ENCODE measurements at regions not wholly inside any gene's neighbourhood (a gene's known extent, or its start where the extent isn't known, plus 50 kb on each side); places are given as distances from the start of the nearest gene placed in this dataset.
"Not testable (repeated sequence)": the region's sequence is repeated elsewhere in the genome, so short reads cannot be mapped to it uniquely, and the experiment has no call there.

DNA sequence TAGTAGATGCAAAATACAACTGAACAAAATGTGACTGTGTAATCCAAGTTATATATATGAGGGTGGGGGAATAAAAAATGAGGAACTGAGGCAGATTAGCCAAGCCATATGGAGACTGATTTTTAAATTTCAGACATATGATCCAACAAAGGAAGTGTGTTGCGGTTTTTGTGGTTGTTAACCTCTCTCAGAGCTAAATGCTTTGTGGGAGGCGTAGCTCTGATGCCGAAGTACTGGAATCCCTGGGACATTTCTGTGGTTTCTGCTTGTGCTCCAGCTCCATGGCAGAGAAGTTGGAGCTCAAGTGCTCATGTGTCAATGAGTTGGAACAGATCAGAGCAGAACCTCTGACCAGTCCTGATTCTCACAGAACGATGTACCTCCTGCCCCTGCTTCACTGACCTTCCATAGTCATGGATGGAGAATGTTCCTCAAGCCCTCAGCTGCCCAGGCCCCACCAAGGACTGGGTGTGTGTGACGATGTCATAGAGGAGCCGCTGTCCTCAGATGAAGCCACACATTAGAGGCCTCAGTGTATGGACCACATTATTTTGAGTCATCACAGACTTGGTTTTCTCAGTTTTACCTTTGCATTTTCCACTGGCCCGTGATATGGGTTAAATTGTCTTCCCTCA, 107.6 kb downstream of the SOX1 start:
- no peak for DNase-seq

DNA sequence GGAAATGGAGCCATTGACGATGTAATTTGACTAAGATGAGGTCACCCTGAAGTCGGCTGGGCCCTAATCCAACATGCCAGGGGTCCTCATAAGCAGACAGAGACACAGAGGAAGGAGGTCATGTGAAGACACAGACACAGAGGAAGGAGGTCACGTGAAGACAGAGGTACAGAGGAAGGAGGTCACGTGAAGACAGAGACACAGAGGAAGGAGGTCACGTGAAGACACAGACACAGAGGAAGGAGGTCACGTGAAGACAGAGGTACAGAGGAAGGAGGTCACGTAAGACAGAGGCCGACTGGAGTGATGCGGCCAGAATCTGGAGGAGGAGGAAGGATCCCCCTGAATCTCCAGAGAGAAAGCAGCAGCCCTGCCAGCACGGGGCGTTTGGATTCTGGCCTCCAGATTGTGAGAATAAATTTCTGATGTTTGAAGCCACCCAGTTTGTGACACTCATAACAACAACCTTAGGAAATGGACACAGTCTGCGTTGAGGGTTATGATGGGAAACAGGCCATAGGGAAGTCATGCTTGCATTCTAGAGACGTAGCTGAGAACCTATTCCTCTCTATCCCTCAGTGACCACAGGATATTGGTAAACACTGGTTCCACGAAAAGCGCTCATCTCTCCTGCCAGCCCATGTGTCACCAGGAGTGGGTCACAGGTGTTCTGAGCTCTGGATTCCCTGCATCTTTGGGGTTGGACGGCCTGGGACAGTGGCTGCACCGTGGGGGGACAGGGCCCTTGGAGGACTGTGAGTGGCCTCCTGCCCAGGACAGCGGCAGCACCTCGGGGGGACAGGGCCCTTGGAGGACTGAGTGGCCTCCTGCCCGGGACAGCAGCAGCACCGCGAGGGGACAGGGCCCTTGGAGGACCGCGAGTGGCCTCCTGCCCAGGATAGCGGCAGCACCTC, 108.5 kb downstream of the SOX1 start:
- DNase-seq = no peak

DNA sequence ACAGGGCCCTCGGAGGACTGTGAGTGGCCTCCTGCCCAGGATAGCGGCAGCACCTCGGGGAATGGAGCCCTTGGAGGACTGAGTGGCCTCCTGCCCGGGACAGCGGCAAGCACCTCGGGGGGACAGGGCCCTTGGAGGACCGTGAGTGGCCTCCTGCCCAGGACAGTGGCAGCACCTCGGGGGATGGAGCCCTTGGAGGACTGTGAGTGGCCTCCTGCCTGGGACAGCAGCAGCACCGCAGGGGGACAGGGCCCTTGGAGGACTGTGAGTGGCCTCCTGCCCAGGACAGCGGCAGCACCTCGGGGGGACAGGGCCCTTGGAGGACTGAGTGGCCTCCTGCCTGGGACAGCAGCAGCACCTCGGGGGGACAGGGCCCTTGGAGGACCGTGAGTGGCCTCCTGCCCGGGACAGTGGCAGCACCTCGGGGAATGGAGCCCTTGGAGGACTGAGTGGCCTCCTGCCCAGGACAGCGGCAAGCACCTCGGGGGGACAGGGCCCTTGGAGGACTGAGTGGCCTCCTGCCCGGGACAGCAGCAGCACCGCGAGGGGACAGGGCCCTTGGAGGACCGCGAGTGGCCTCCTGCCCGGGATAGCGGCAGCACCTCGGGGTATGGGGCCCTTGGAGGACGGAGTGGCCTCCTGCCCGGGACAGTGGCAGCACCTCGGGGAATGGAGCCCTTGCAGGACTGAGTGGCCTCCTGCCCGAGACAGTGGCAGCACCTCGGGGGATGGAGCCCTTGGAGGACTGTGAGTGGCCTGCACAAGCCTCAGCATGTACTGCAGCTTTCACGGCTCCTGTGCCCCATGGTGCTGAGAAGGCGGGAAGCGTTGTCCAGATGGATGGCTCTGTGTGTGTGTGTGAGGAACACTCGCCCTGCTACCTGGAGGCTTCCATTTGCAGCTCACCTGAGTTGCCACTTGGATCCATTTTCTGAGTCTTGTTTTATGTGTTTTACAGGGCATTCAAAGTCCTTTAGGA, 109.5 kb downstream of the SOX1 start:
- not testable (repeated sequence) for DNase-seq

DNA sequence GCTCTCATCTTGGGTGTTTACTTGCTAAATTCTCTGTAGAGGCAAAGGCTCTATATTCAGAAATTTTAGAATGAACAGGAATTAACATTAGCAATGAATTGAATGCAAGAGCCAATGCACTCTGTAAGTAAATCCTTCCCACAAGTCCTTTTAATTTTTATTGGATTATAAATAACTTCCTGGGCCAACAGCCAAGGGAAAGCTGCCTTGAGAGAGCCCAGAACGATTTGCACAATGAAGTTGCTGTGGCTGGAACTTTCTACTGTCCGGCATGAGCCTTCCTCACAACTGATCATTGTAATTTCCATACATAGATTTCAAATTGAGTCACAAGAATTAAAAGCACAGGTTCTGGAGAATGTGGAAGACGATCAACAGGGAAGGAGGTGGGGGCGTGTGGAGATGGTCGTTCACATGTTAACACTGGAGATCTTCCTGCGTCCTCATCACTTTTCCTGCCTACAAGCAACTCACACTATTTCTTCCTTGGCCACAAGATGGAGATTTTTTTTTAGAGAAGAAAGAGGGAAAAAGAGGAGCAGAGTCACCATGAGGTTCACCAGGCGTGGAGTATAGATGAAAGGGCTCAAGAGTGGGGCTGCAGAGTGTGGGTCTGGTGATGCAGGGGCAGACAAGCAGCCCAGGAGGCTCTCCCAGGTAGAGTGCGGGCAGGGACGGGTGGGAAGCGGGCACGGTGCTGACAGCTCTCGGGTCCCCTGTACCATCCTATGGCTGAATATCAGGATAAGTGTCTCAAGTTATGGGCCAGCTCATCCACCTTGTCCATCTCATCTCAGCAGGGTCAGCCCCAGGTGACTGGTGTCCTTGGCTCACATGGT, 110.7 kb downstream of the SOX1 start:
- no peak for DNase-seq

DNA sequence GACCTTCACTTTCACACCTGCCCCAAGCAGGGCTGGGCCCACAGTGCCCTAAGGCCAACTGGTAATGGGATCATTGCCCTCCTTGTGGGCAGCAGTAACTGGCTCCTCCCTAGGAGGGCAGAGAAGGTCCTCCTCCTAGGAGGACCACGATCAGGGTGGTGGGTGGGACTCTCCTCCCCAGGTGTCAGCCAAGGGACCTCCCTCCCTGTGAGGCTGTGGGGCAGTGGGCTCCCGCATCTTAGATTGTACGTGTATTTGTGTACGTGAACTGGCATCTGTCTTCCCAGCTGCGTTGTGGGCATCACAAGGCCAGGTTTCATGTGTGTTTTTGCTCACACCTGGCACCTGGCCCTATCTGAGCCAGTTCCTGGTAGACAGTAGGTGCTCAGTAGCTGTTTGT, 111.8 kb downstream of the SOX1 start:
- DNase-seq = no peak

DNA sequence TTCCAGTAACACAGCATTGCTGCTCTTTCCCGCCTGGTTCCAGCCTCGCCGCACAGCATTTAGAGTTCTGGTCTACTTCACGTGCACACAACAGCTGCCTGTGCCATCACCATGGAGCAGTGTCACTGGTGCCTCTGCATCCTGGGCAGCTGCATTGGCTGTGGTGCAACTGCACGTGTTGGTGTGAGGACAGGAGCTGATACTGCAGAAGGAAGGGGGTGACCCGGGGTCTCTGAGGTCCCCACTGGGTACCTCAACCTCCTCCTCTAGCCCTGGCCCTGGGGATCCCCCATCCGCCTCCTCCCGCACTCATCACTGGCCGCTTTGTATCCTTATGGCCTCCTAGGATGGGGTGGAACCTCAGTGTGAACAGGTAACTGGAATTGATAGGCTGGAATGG, 112.5 kb downstream of the SOX1 start:
- DNase-seq = no peak

DNA sequence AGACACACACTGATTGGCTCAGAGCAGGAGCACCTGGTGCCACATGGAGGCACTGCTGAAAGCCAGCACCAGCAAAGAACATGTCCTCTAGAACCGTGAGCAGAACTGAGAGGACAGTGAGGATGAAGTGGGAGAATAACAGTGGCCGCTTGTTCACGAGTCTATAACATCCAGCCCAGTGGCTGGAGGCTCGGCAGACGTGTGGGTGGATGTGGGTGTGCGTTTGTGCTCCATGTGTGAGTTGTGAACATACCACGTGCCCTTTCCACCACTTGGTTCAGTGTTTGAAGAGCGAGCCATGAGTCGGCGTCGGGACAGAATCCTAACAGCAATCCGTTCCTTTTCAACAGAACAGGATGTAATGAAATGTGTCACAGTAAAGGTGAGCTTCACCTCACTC, 113.0 kb downstream of the SOX1 start:
- no peak for DNase-seq

DNA sequence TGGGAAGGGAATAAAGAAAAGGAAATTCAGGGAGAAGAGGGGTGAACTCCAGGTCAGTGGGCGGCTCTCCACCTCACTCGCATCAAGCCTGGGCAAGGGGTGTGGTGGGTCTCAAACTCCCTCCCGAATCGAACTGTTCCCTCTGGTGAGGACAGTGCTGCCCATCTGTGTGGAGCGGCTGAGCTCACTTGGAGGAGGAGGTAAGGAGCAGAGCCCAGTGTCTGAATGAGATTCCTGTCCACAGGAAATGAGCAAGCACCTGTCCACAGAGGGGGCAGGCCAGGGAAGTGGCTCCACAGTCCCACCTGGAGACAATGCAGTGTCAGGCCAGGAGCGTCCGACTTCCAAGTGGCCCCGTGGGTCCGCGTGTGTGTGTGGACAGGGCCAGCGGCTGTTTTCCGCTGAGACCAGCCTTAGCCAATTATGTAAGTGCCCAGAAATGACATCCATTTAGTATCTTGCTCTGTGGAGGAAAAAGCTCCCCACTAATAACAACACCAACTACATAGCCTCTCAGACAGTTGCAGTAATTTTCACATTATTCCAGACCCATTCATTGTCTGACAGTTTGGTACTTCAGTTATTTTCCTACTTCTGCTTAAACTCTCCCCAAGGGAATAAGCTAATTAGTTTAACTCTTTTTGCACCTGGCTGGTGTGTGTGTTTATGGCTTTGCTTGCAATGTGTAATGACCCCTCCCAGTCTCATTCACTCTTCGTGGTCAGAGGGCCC, 114.6 kb downstream of the SOX1 start:
- DNase-seq = no peak

DNA sequence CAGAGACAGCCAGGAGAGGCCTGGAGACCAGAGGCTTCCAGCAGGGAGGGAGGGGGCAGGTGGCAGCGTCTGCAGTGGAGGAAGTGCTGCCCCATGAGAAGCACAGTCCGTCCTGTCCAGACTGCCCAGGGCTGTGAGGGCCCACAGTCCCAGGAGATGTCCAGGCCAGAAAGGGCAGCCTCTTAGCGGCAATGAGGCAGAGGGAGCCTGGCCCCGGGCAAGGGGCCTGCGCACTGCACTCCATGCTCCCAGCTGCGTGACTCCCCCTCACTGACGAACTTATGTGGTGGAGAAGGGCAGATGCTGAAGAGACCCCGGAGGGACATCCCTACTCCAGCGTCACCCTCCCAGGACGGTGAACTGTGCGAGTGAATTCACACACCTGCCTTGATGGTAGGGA, 115.3 kb downstream of the SOX1 start:
- DNase-seq = no peak

DNA sequence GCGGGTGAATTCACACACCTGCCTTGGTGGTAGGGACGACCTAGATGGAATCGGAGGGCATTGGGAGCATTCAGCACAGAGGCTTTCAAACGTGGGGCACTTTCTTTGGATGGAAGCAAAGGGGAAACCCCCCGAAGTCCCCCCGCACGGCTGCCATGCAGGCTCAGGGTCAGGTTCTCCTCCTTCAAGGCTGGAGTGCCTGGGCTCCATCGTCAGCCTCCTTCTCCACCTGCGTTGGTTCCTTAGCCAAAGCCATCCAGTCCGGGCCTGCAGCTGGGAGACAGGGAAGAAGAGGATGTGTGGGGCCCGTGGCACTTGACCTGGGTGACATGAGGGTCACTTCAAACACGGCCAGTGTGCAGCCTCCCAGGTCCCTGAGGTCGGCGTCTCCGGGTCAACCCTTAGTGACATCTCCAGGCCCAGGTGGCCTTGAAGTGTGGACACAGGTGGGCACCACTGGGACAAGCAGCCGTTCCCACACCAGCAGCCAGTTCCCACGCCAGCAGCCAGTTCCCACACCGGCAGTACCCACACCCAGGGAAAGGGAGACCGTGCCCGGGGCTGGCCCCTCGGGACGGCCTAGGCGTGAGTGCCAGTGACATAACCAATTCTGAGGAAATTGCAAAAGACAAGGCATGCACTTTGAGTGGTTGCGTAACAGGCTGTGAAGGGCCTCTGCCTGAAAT, 116.0 kb downstream of the SOX1 start:
- no peak for DNase-seq

DNA sequence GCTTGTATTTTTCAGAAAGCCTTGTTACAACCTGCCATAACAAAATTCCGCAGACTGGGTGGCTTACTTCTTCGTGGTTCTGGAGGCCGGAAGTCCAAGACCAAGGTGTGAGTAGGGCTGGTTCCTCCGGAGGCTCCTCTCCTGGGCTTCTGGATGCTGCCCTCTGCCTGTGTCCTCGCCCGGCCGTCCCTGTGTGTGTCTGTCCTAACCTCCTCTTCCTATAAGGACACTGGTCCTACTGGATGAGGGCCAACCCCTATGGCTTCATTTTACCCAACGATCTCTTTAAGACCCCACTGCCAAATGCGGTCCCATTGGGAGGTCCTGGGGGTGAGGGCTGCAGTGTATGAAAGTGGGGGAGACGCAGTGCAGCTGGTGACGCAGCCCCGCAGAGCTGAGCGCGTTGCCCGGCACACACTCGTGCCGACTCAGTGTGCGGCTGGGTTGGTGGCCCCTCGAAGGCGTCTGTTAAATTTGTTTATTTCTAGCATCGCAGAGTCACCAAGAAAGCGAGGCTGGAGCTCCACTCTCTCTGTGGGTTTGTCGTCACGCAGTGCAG, 116.7 kb downstream of the SOX1 start:
- no peak for DNase-seq

DNA sequence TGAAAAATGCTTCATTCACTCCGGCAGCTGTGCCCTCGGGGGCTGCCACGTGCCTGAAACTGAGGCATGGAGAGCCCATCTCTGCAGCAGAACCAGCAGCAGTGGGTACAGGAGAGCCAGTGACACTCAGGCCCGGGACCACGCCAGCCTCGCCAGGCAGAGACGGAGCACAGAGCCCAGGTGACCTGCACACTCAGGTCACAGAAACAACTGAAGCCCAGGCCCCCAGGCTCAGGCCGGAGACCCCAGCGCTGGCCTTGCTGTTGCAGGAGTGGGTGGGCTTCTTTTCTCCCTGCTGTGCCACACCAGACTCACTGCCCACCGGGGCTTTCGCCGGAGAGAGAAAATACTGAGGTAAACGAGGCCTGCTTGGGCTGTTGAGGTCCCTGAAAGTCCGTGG, 117.3 kb downstream of the SOX1 start:
- no peak for DNase-seq

DNA sequence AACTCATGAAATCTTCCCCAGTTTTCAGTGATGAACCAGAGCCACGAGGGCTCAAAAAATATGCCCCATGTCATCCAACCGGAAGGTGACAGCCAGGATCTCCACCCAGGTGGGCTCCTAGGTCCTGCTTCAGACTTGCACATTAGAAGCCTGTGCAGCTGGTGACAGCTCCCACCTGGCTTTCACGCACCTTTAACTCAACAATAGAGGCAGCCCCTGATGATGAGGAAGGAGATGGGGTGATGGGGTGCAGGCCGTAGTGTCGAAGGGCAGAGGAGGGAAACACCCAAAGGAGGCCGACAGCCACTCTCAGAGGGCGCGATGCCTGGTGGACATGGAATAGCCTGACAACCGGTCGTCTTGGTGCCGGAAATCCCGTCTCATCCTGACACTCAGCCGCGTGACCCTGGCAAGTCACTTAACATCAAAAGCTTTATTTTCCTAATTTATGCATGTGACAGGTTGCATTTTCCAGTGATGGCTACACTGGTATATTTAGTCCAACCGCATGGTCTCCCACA, 118.0 kb downstream of the SOX1 start:
- no peak for DNase-seq

DNA sequence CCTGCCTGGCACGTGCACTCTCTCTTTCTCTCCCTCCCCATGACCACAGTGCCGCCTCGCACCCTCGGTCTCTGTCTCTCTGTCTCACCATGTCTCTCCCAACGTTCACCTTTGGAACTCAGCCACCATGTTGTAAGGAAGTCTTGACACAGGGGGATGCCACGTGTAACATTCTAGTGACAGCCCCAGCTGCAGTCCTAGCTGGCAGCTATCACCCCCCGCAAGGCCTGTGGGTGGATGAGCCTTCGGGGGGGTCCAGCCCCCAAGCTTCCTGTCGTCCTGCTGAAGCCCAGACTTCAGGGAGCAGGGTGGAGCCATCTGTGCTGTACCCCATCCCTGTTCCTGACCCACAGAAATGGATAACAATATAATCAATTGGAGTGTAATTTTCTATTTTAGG, 118.5 kb downstream of the SOX1 start:
- no peak for DNase-seq

DNA sequence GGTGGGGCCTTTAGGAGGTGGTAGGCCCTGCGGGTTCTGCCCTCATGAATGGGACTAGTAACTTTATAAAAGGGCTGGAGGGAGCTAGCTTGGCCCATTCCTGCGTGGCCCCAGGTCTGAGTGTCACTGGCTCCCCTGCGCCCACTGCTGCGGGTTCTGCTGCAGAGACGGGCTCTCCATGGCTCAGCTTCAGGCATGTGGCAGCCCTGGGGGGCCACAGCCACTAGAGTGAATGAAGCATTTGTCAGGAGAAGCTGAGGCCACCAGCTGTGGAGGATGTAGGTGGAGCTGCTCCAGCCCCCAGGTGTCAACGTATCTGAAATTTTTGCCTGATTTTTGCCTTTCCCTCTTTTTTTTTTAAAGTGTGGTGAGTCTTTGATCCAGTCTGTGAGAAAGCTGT, 119.1 kb downstream of the SOX1 start:
- DNase-seq = no peak

DNA sequence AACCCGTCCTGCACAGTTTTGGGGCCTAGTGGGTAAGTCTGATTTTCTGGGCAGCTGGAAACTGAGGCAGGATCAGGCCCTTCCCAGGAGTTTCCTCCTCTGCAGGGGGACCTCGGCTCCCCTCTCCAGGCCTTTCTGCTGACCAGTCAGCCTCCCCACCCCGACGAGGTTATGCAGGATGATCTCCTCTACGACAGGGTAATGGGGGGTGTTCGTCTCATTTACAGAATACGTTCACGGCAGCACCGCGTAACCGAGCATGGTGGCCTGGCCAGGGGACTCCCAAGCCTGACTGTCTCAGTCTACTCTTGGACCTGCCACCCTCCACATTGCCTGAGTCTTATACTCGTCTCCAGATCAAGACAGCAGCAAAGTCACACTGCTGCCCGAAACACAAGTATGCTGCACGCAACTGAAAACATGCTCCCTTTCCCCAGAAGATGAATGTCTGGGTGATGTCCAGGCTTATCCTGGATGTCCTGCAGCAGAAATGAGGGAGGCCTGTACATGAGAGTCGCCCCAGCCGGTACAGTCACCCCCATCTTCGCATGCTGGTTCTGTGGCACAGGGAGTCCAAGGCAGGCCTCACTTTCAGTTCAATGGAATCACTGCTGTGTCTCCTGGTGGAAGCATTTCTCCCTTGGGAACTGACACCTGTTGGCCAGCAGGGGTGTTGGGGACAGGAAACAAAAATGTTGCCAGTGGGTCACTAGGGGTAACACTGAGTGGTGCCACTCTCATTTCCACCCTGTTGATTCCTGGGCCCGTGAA, 120.8 kb downstream of the SOX1 start:
- DNase-seq = no peak

DNA sequence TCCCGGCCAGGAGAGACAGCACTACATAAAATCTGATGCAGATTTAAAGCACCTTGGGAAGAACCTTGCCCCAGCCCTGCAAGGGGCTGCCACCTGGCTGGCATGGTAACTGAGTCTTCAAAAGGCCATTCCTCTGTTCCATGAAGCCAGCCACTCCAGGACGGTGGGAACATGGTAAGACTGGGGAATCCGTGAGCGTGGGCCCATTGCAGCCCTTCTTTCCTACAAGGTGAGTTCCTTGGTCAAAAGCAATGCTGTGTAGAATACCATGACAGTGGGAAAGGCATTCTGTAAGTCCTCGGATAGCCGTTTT, 121.3 kb downstream of the SOX1 start:
- DNase-seq = no peak

DNA sequence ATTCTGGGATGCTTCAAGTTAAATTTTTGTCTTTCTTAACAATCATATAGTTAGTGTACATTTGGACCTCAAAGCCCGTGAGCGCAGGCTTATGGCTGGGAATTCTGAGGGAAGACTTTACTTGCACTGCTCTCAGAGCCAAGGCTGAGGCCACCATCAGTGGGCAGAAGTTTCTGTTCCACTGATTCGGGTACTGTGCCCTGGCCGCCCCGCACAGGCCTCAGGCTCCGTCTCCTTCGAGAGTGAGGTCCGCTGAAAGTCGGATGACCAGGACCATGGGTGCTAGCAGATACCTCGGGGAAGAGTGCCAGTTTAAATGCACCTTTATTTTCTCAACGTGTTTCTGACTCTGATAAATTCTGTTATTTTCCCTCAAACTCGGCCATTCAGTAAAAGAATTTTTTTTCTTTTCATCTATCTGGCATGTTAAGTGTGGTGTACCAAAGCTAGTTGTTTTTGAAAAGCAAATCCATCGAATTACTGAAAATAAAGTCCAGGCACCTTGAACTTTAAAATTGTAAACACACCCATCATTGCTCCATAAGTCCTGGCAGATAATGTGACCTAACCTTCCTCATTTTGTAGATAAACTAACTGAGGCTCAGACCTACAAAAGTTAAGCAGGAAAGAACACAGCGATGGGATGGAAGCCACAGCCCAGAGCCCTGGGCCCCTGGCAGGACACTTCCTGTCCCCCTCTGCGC, 126.7 kb downstream of the SOX1 start:
- no peak for DNase-seq

DNA sequence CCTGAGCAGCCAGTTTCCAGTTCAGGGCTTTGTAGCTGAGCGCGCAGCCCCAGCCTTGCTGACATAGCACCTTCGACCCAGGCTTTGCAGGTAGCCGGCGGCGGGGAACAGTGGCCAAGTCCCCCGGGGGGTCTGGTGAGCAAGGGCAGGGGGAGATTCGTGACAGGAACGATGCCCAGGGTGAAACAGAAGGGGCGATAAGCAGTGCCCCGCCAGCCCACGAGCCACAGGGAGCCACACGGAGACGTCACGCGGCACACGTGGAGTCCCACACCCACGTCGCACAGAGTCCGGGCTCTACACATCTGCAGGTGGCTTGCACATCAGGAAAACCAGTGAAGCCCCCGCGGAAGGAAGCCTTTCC, 127.2 kb downstream of the SOX1 start:
- DNase-seq = no peak

All from NCI-H2171 (cell line).